ENCODE measurements at regions not wholly inside any gene's neighbourhood (a gene's known extent, or its start where the extent isn't known, plus 50 kb on each side); places are given as distances from the start of the nearest gene placed in this dataset.

- DNase-seq = no peak
Observed at GRCh38 chr2:215711471-215712034, 275.7 kb upstream of the FN1 start.

- DNase-seq = no peak
Observed at GRCh38 chr2:215707608-215708007, 271.7 kb upstream of the FN1 start.

GRCh38 chr2:215705771-215706361 is 270.0 kb upstream of the FN1 start:
- DNase-seq = no peak

GRCh38 chr2:215705281-215705680 is 269.4 kb upstream of the FN1 start:
- no peak for DNase-seq

GRCh38 chr2:215702116-215702902 is 266.4 kb upstream of the FN1 start:
- no peak for DNase-seq

- no peak for DNase-seq
Observed at GRCh38 chr2:215699700-215700538, 264.1 kb upstream of the FN1 start.

- DNase-seq = no peak
Observed at GRCh38 chr2:215699018-215699417, 263.1 kb upstream of the FN1 start.

GRCh38 chr2:215698566-215698965 is 262.7 kb upstream of the FN1 start:
- DNase-seq = no peak

- no peak for DNase-seq
Observed at GRCh38 chr2:215697496-215697895, 261.6 kb upstream of the FN1 start.

GRCh38 chr2:215697003-215697402 is 261.1 kb upstream of the FN1 start:
- no peak for DNase-seq

GRCh38 chr2:215695861-215696260 is 260.0 kb upstream of the FN1 start:
- DNase-seq = no peak

GRCh38 chr2:215693999-215694580 is 258.2 kb upstream of the FN1 start:
- no peak for DNase-seq

- DNase-seq = no peak
Observed at GRCh38 chr2:215693193-215693998, 257.5 kb upstream of the FN1 start.

GRCh38 chr2:215692387-215693079 is 256.7 kb upstream of the FN1 start:
- no peak for DNase-seq

- no peak for DNase-seq
Observed at GRCh38 chr2:215691346-215691745, 255.5 kb upstream of the FN1 start.

- no peak for DNase-seq
Observed at GRCh38 chr2:215687149-215688031, 251.5 kb upstream of the FN1 start.

GRCh38 chr2:215685238-215685990 is 249.5 kb upstream of the FN1 start:
- DNase-seq = no peak

- DNase-seq = no peak
Observed at GRCh38 chr2:215684448-215685237, 248.8 kb upstream of the FN1 start.

GRCh38 chr2:215683295-215683694 is 247.4 kb upstream of the FN1 start:
- DNase-seq = no peak
